Endothelial cell of hepatic sinusoid (primary cell): ENCODE measurements at regions not wholly inside any gene's neighbourhood (a gene's known extent, or its start where the extent isn't known, plus 50 kb on each side); places are given as distances from the start of the nearest gene placed in this dataset.

ENCODE experiments used
- in situ Hi-C: cut with HindIII; loops from 2 replicates; pipeline ENCODE4 v1.10.0; 2017; ENCODE audit warnings: low sequenced_read_pairs

- in situ Hi-C loops = no loop called here
These were observed 100.7 kb upstream of the INHBA start for GRCh38 chr7:41803569-41803968.

- in situ Hi-C loops = no loop called here
These were observed 93.4 kb upstream of the INHBA start for GRCh38 chr7:41796331-41796730.

- in situ Hi-C loops = no loop called here
These were observed 92.5 kb upstream of the INHBA start for GRCh38 chr7:41795276-41795833.

- in situ Hi-C loops = no loop called here
These were observed 90.7 kb upstream of the INHBA start for GRCh38 chr7:41793556-41793955.

- in situ Hi-C loops = no loop called here
These were observed 89.2 kb upstream of the INHBA start for GRCh38 chr7:41792120-41792519.

GRCh38 chr7:41788556-41788955 is 85.7 kb upstream of the INHBA start:
- in situ Hi-C loops = no loop called here

GRCh38 chr7:41787651-41788350 is 84.9 kb upstream of the INHBA start:
- in situ Hi-C loops = no loop called here

- in situ Hi-C loops = no loop called here
These were observed 84.1 kb upstream of the INHBA start for GRCh38 chr7:41786944-41787343.

GRCh38 chr7:41786404-41786803 is 83.5 kb upstream of the INHBA start:
- in situ Hi-C loops = no loop called here

GRCh38 chr7:41785840-41786239 is 83.0 kb upstream of the INHBA start:
- in situ Hi-C loops = no loop called here

GRCh38 chr7:41785265-41785664 is 82.4 kb upstream of the INHBA start:
- in situ Hi-C loops = no loop called here

- in situ Hi-C loops = no loop called here
These were observed 77.0 kb upstream of the INHBA start for GRCh38 chr7:41779918-41780317.

- in situ Hi-C loops = no loop called here
These were observed 75.2 kb upstream of the INHBA start for GRCh38 chr7:41777894-41778596.

- in situ Hi-C loops = no loop called here
These were observed 72.1 kb upstream of the INHBA start for GRCh38 chr7:41774966-41775365.

- in situ Hi-C loops = no loop called here
These were observed 70.9 kb upstream of the INHBA start for GRCh38 chr7:41773756-41774155.

- in situ Hi-C loops = no loop called here
These were observed 68.8 kb upstream of the INHBA start for GRCh38 chr7:41771717-41772116.

GRCh38 chr7:41769162-41769561 is 66.3 kb upstream of the INHBA start:
- in situ Hi-C loops = no loop called here

- in situ Hi-C loops = no loop called here
These were observed 60.7 kb upstream of the INHBA start for GRCh38 chr7:41763626-41764025.

GRCh38 chr7:41762641-41763040 is 59.8 kb upstream of the INHBA start:
- in situ Hi-C loops = no loop called here

GRCh38 chr7:41760293-41760692 is 57.4 kb upstream of the INHBA start:
- in situ Hi-C loops = no loop called here

- in situ Hi-C loops = no loop called here
These were observed 55.4 kb upstream of the INHBA start for GRCh38 chr7:41758321-41758720.

GRCh38 chr7:41756650-41757182 is 53.8 kb upstream of the INHBA start:
- in situ Hi-C loops = no loop called here
